Mesenchymal stem cell (in vitro differentiated cells and primary cell): ENCODE measurements at regions not wholly inside any gene's neighbourhood (a gene's known extent, or its start where the extent isn't known, plus 50 kb on each side); places are given as distances from the start of the nearest gene placed in this dataset.

Experiments
- DNase-seq: peaks from one replicate; pipeline ENCODE4 v3.0.0-alpha.2; 2013
- H2AFZ ChIP-seq: one replicate; pipeline ENCODE4 v1.6.1; 2013; ENCODE audit warnings: low read depth, mild to moderate bottlenecking, control low read depth, inconsistent platforms, low read length, moderate library complexity
- H2AK5ac ChIP-seq: 2 replicates; pipeline ENCODE4 v1.6.1; 2013; ENCODE audit warnings: low read length, moderate library complexity, mild to moderate bottlenecking, inconsistent platforms; ENCODE audit not compliant: severe bottlenecking
- H2BK120ac ChIP-seq: one replicate; pipeline ENCODE4 v1.6.1; 2013; ENCODE audit warnings: low read depth, mild to moderate bottlenecking, inconsistent platforms, low read length, moderate library complexity
- H2BK12ac ChIP-seq, 2 experiments: one replicate each; pipeline ENCODE4 v1.6.1; 2013; ENCODE audit warnings: inconsistent platforms in 2 of 2, low read length in 2 of 2, mild to moderate bottlenecking in 2 of 2, moderate library complexity in 2 of 2, control low read depth in 1 of 2
- H2BK15ac ChIP-seq: one replicate; pipeline ENCODE4 v1.6.1; 2013; ENCODE audit warnings: mild to moderate bottlenecking, low read depth, inconsistent platforms; ENCODE audit not compliant: poor library complexity, severe bottlenecking
- H2BK5ac ChIP-seq: 2 replicates; pipeline ENCODE4 v1.6.1; 2013; ENCODE audit warnings: low read depth, mild to moderate bottlenecking, low read length, control low read depth, inconsistent platforms; ENCODE audit not compliant: poor library complexity, severe bottlenecking
- H3K14ac ChIP-seq, 2 experiments: one replicate each; pipeline ENCODE4 v1.6.1; 2013; ENCODE audit warnings: inconsistent platforms in 2 of 2, low read length in 2 of 2, control low read depth in 1 of 2, mild to moderate bottlenecking in 1 of 2, moderate library complexity in 1 of 2
- H3K18ac ChIP-seq, 2 experiments: one replicate each; pipeline ENCODE4 v1.6.1; 2013; ENCODE audit warnings: inconsistent platforms in 2 of 2, low read length in 2 of 2, control low read depth in 1 of 2, low read depth in 1 of 2, mild to moderate bottlenecking in 1 of 2
- H3K23ac ChIP-seq, 2 experiments: one replicate each; pipeline ENCODE4 v1.6.1; 2013; ENCODE audit warnings: inconsistent platforms in 2 of 2, low read length in 2 of 2, mild to moderate bottlenecking in 2 of 2, moderate library complexity in 2 of 2, control low read depth in 1 of 2
- H3K27ac ChIP-seq: 2 replicates; pipeline ENCODE4 v1.5.1; 2013; ENCODE audit warnings: mild to moderate bottlenecking, moderate library complexity, low read length, control low read depth, inconsistent platforms; ENCODE audit not compliant: poor library complexity, severe bottlenecking
- H3K27me3 ChIP-seq, 2 experiments: 2 replicates each; pipeline versions ENCODE4 v1.6.1 to v1.7.0; 2013; ENCODE audit warnings: low read length in 2 of 2, mild to moderate bottlenecking in 2 of 2, moderate library complexity in 2 of 2, control low read depth in 1 of 2, inconsistent platforms in 1 of 2; ENCODE audit not compliant: control insufficient read depth in 1 of 2, insufficient read depth in 1 of 2
- H3K36me3 ChIP-seq, 2 experiments: 2 replicates each; pipeline versions ENCODE4 v1.6.1 to v1.7.0; 2013; ENCODE audit warnings: low read length in 2 of 2, control low read depth in 1 of 2, inconsistent platforms in 1 of 2, low read depth in 1 of 2, mild to moderate bottlenecking in 1 of 2; ENCODE audit not compliant: insufficient read depth in 2 of 2, control insufficient read depth in 1 of 2
- H3K4ac ChIP-seq, 2 experiments: one replicate each; pipeline ENCODE4 v1.6.1; 2013; ENCODE audit warnings: inconsistent platforms in 2 of 2, low read length in 2 of 2, mild to moderate bottlenecking in 2 of 2, moderate library complexity in 2 of 2, control low read depth in 1 of 2, low read depth in 1 of 2
- H3K4me1 ChIP-seq: 2 replicates; pipeline ENCODE4 v1.6.1; 2013; ENCODE audit warnings: low read depth, low read length, control low read depth; ENCODE audit not compliant: control insufficient read depth, insufficient read depth
- H3K4me2 ChIP-seq: 2 replicates; pipeline ENCODE4 v1.6.1; 2013; ENCODE audit warnings: low read length, mild to moderate bottlenecking, inconsistent platforms; ENCODE audit not compliant: poor library complexity, severe bottlenecking
- H3K4me3 ChIP-seq, 2 experiments: 2 replicates each; pipeline versions ENCODE4 v1.5.1 to v1.7.0; 2013; ENCODE audit warnings: low read length in 2 of 2, mild to moderate bottlenecking in 2 of 2, control low read depth in 1 of 2, low read depth in 1 of 2; ENCODE audit not compliant: insufficient read depth in 1 of 2
- H3K79me1 ChIP-seq: replicated peaks from 2 replicates; pipeline ENCODE4 v1.6.1; 2013; ENCODE audit warnings: mild to moderate bottlenecking, control low read depth, low read length, inconsistent platforms; ENCODE audit not compliant: poor library complexity, severe bottlenecking
- H3K9ac ChIP-seq: 2 replicates; pipeline ENCODE4 v1.7.0; 2013; ENCODE audit warnings: mild to moderate bottlenecking, low read length, moderate library complexity
- H3K9me3 ChIP-seq: 2 replicates; pipeline ENCODE4 v1.7.0; 2013; ENCODE audit warnings: mild to moderate bottlenecking, low read length; ENCODE audit not compliant: control insufficient read depth
- H4K8ac ChIP-seq: one replicate; pipeline ENCODE4 v1.6.1; 2013; ENCODE audit warnings: inconsistent platforms, mild to moderate bottlenecking, low read length, moderate library complexity
- H4K91ac ChIP-seq: one replicate; pipeline ENCODE4 v1.6.1; 2013; ENCODE audit warnings: mild to moderate bottlenecking, low read length, inconsistent platforms
- WGBS: methylation state at CpG from one replicate; pipeline ENCODE4 v1.1.7; 2013; ENCODE audit warnings: mixed read lengths; 5-methylcytosine and 5-hydroxymethylcytosine counted together

DNA sequence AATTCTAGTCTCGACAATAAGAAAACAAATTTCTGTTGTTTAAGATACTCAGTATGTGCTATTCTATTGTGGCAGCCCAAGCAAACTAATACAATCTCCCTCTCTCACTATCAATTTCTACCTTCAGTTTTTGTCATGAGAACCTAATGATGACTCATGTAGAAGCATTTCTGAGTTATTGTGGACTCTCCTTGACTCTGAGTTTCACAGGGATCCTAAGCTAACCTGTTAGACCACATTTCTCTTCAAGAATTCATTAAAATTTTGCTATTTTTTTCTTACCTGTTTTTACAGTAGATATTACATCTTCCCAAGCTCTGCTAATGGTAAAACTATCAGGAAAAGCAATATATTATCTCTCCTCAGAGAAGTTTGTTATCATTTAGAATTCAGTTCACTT lies 599.1 kb upstream of the TYRP1 start:
- Histone ChIP-seq H3K4me1 (no peaks in the 10 kb centered on the region), H3K18ac (no peak overlapping the region), H3K9me3 (no peaks in the 10 kb centered on the region), H3K36me3 (no peaks in the 10 kb centered on the region), H2BK15ac (no peak overlapping the region), H4K8ac (no peak overlapping the region), H3K4me2 (no peak overlapping the region), H3K27me3 (no peaks in the 10 kb centered on the region), H4K91ac (no peak overlapping the region), H3K79me1 (no peaks in the 10 kb centered on the region), H2BK5ac (no peak overlapping the region), H3K4me3 (no peak overlapping the region), H2BK120ac (no peak overlapping the region), H3K23ac (no peak overlapping the region), H3K4ac (no peak overlapping the region), H2BK12ac (no peak overlapping the region), H3K14ac (no peak overlapping the region), H2AFZ (no peak overlapping the region), H3K27ac (no peak overlapping the region), H3K9ac (no peak overlapping the region), H2AK5ac (no peak overlapping the region)
- WGBS, result no CpG with 5 or more reads among the region's 1 CpG
- DNase-seq, result no peak

DNA sequence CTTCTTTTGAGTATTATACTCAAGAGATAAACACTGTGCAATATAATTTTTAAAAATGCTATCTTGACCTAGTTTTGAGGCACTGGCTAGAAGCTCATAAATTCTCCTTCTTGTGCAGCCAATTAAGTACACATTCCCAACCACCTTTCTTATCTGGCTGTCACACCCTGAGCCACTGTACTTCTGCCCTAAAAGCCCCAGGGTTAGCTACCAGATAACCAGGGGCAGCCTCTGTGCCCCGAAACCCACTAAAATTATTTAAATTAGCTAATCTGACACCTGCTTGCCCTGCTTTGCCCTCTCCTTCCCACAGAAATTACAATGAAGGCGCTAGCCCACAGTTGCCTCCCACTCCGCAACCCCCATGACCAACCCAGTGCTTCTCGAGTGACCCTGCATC lies 597.3 kb upstream of the TYRP1 start:
- Histone ChIP-seq H4K8ac (no peak overlapping the region), H2AK5ac (no peak overlapping the region), H3K9ac (no peak overlapping the region), H3K79me1 (no peaks in the 10 kb centered on the region), H2BK12ac (no peak overlapping the region), H3K4me3 (no peak overlapping the region), H3K27me3 (no peaks in the 10 kb centered on the region), H3K18ac (no peak overlapping the region), H3K27ac (no peak overlapping the region), H4K91ac (no peak overlapping the region), H2BK5ac (no peak overlapping the region), H3K4me2 (no peak overlapping the region), H3K23ac (no peak overlapping the region), H2BK15ac (no peak overlapping the region), H2BK120ac (no peak overlapping the region), H2AFZ (no peak overlapping the region), H3K4ac (no peak overlapping the region), H3K36me3 (no peaks in the 10 kb centered on the region), H3K9me3 (peaks cover 13% of the 10 kb centered on the region), H3K14ac (no peak overlapping the region), H3K4me1 (no peaks in the 10 kb centered on the region)
- no peak for DNase-seq
- WGBS, result 83% methylated on average over 4 of the region's 4 CpGs

DNA sequence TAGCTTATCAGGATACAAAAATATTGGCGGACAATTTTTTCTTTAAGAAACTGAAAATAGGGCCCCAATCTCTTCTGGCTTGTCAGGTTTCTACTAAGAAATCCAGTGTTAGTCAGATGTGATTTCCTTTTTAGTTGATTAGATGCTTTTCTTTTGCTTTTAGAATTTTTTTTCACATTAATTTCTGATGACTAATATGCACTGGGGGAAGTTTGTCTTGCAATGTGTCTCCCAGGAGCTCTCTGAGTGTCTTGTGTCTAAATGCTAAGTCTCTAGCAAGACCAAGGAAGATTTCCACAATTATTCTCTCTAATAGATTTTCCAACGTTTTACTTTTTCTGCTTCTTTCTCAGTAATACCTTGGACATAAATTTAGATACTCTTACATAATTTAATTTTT lies 559.8 kb upstream of the TYRP1 start:
- Histone ChIP-seq H4K8ac (no peak overlapping the region), H3K27ac (no peak overlapping the region), H3K9ac (no peak overlapping the region), H3K9me3 (peaks cover 26% of the 10 kb centered on the region), H3K36me3 (no peaks in the 10 kb centered on the region), H2BK15ac (no peak overlapping the region), H2BK5ac (no peak overlapping the region), H3K4me2 (no peak overlapping the region), H3K27me3 (no peaks in the 10 kb centered on the region), H2AK5ac (no peak overlapping the region), H2BK12ac (no peak overlapping the region), H2BK120ac (no peak overlapping the region), H3K4me3 (no peak overlapping the region), H3K23ac (no peak overlapping the region), H4K91ac (no peak overlapping the region), H3K4me1 (no peaks in the 10 kb centered on the region), H3K18ac (no peak overlapping the region), H3K14ac (no peak overlapping the region), H3K4ac (no peak overlapping the region), H2AFZ (no peak overlapping the region), H3K79me1 (no peaks in the 10 kb centered on the region)
- no peak for DNase-seq
- 83% methylated on average over 1 of the region's 2 CpGs for WGBS

DNA sequence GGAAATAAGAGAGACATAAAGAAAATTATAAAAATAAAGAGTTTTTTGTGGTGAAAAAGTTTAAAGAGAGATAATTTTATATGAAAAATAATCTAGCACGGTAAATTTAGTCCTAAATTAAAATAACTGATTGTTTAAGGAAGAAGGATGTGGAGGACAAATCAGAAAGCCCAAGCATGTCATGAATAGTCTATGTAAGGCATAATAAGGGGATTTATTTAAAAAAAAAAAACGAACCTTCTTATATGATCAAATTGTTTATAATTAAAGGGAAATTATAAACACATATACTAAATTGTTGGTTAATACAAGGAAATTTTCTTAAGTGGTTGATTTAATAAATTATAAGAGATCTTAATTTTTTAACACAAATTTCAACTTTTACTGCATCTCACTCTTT lies 551.8 kb upstream of the TYRP1 start:
- no peak for DNase-seq
- Histone ChIP-seq H2BK15ac (no peak overlapping the region), H3K4me2 (no peak overlapping the region), H3K9ac (no peak overlapping the region), H2BK120ac (no peak overlapping the region), H2BK12ac (no peak overlapping the region), H3K4me1 (no peaks in the 10 kb centered on the region), H3K36me3 (no peaks in the 10 kb centered on the region), H3K18ac (no peak overlapping the region), H3K4me3 (no peak overlapping the region), H3K9me3 (peaks cover 49% of the 10 kb centered on the region), H3K27me3 (no peaks in the 10 kb centered on the region), H2AK5ac (no peak overlapping the region), H3K27ac (no peak overlapping the region), H4K8ac (no peak overlapping the region), H4K91ac (no peak overlapping the region), H3K79me1 (no peaks in the 10 kb centered on the region), H2BK5ac (no peak overlapping the region), H3K4ac (no peak overlapping the region), H3K14ac (no peak overlapping the region), H3K23ac (no peak overlapping the region), H2AFZ (no peak overlapping the region)
- no CpG with 5 or more reads among the region's 2 CpGs for WGBS
